ENCODE measurements at regions not wholly inside any gene's neighbourhood (a gene's known extent, or its start where the extent isn't known, plus 50 kb on each side); places are given as distances from the start of the nearest gene placed in this dataset.

GRCh38 chr5:61800450-61800849 lies 468.4 kb downstream of the ZSWIM6 start:
- TF ChIP-seq SNAI2 (CRISPR knock-in tag; IDR thresholded peaks at IDR 0.05) (no peak), CSDC2 (CRISPR knock-in tag; IDR thresholded peaks at IDR 0.05) (no peak), PATZ1 (CRISPR knock-in tag; IDR thresholded peaks at IDR 0.05; ENCODE audit: borderline replicate concordance) (no peak), ARNTL (CRISPR knock-in tag; IDR thresholded peaks at IDR 0.05; ENCODE audit: borderline replicate concordance, low read depth) (no peak), ESRRG (CRISPR knock-in tag; IDR thresholded peaks at IDR 0.05) (no peak)
